A673 (cell line): ENCODE measurements at regions not wholly inside any gene's neighbourhood (a gene's known extent, or its start where the extent isn't known, plus 50 kb on each side); places are given as distances from the start of the nearest gene placed in this dataset.

Source experiments
- EZH2 ChIP-seq: fragments of 200-600 bp; sonication (generic); IDR thresholded peaks from 2 replicates; pipeline ENCODE4 v1.6.1; 2017; ENCODE audit warnings: borderline replicate concordance, low read depth, mild to moderate bottlenecking, mixed read lengths, antibody characterized with exemption, low read length; ENCODE audit not compliant: poor library complexity, severe bottlenecking
- TF ChIP-seq, protein P1 (sequence below): fragments of 300-800, 200-600 bp; sonication (generic); conservative IDR thresholded peaks from 2 replicates; pipeline ENCODE4 v1.5.1; 2017; ENCODE audit warnings: low read depth, mild to moderate bottlenecking, antibody characterized with exemption, low read length, moderate library complexity, mixed read lengths

DNA sequence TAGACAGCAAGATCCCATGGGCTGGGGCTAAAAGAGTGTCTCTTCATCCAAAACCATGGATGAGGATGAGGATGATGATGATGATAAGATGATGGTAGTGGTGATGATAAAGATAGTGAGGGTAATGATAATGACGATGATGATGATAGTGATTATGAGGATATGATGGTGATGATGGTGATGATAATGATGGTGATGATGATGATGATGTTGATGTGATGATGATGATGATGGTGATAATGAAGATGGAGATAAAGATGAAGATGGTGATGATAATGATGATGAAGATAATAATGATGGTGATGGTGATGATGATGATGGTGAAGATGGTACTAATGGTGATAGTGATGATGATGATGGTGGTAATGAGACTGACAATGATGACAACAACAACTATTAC, 299.5 kb downstream of the NPIPA8 start:
- TF ChIP-seq, protein P1, sequence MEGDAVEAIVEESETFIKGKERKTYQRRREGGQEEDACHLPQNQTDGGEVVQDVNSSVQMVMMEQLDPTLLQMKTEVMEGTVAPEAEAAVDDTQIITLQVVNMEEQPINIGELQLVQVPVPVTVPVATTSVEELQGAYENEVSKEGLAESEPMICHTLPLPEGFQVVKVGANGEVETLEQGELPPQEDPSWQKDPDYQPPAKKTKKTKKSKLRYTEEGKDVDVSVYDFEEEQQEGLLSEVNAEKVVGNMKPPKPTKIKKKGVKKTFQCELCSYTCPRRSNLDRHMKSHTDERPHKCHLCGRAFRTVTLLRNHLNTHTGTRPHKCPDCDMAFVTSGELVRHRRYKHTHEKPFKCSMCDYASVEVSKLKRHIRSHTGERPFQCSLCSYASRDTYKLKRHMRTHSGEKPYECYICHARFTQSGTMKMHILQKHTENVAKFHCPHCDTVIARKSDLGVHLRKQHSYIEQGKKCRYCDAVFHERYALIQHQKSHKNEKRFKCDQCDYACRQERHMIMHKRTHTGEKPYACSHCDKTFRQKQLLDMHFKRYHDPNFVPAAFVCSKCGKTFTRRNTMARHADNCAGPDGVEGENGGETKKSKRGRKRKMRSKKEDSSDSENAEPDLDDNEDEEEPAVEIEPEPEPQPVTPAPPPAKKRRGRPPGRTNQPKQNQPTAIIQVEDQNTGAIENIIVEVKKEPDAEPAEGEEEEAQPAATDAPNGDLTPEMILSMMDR, result no peak
- no peak for TF ChIP-seq EZH2
